ENCODE measurements at regions not wholly inside any gene's neighbourhood (a gene's known extent, or its start where the extent isn't known, plus 50 kb on each side); places are given as distances from the start of the nearest gene placed in this dataset.
A peak's percentile ranks its signal among the peaks of the same experiment; 100 is the strongest.

GRCh38 chr2:234292205-234292961 lies 204.5 kb downstream of the ARL4C start:
- intact Hi-C loops (cut with micrococcal nuclease): no loop called here
- H3K36me3 ChIP-seq: no peaks in the 10 kb centered on the region
- no peak overlapping the region for H3K4me3 ChIP-seq
- peaks cover 25% of the 10 kb centered on the region for H3K4me1 ChIP-seq
- H3K27me3 ChIP-seq (ENCODE audit: low read depth): no peaks in the 10 kb centered on the region
- TF ChIP-seq CTCF (IDR thresholded peaks at IDR 0.05; ENCODE audit: borderline replicate concordance): no peak
- no peak for DNase-seq
- peak overlapping the region; percentile 32 for H3K27ac ChIP-seq (replicated peaks)
- no peaks in the 10 kb centered on the region for H3K9me3 ChIP-seq (replicated peaks)

- intact Hi-C loops (cut with micrococcal nuclease): no loop called here
- DNase-seq: peak; percentile 46
- no peaks in the 10 kb centered on the region for H3K36me3 ChIP-seq
- TF ChIP-seq CTCF (IDR thresholded peaks at IDR 0.05; ENCODE audit: borderline replicate concordance): no peak
- H3K4me3 ChIP-seq: no peak overlapping the region
- peak overlapping the region; percentile 32 for H3K27ac ChIP-seq (replicated peaks)
- H3K9me3 ChIP-seq (replicated peaks): no peaks in the 10 kb centered on the region
- H3K27me3 ChIP-seq (ENCODE audit: low read depth): no peaks in the 10 kb centered on the region
- peaks cover 25% of the 10 kb centered on the region for H3K4me1 ChIP-seq
Measured at GRCh38 chr2:234291765-234292204, 205.1 kb downstream of the ARL4C start.

GRCh38 chr2:234290671-234291070 lies 206.2 kb downstream of the ARL4C start:
- no peaks in the 10 kb centered on the region for H3K36me3 ChIP-seq
- H3K4me1 ChIP-seq: peaks cover 25% of the 10 kb centered on the region
- no peak for DNase-seq
- peak overlapping the region; percentile 12 for H3K27ac ChIP-seq (replicated peaks)
- no peaks in the 10 kb centered on the region for H3K9me3 ChIP-seq (replicated peaks)
- no peak for TF ChIP-seq CTCF (IDR thresholded peaks at IDR 0.05; ENCODE audit: borderline replicate concordance)
- H3K4me3 ChIP-seq: no peak overlapping the region
- intact Hi-C loops (cut with micrococcal nuclease): no loop called here
- no peaks in the 10 kb centered on the region for H3K27me3 ChIP-seq (ENCODE audit: low read depth)

- Histone ChIP-seq H3K27ac (replicated peaks) (no peak overlapping the region), H3K9me3 (replicated peaks) (no peaks in the 10 kb centered on the region), H3K36me3 (no peaks in the 10 kb centered on the region), H3K4me1 (peaks cover 25% of the 10 kb centered on the region), H3K4me3 (no peak overlapping the region), H3K27me3 (ENCODE audit: low read depth) (no peaks in the 10 kb centered on the region)
- no peak for TF ChIP-seq CTCF (IDR thresholded peaks at IDR 0.05; ENCODE audit: borderline replicate concordance)
- intact Hi-C loops (cut with micrococcal nuclease): loop anchor here (10.0 kb wide), 1 partner anchor 215 kb away; no protein-coding TSS in a partner anchor
- no peak for DNase-seq
Measured at GRCh38 chr2:234289834-234290590, 206.9 kb downstream of the ARL4C start.

GRCh38 chr2:234288974-234289455 lies 207.9 kb downstream of the ARL4C start:
- no peaks in the 10 kb centered on the region for H3K27me3 ChIP-seq (ENCODE audit: low read depth)
- peak; percentile 85 for TF ChIP-seq CTCF (IDR thresholded peaks at IDR 0.05; ENCODE audit: borderline replicate concordance)
- intact Hi-C loops (cut with micrococcal nuclease): loop anchor here (10.0 kb wide), 1 partner anchor 216 kb away; no protein-coding TSS in a partner anchor
- no peak overlapping the region for H3K4me3 ChIP-seq
- no peaks in the 10 kb centered on the region for H3K36me3 ChIP-seq
- peak; percentile 51 for DNase-seq
- no peaks in the 10 kb centered on the region for H3K9me3 ChIP-seq (replicated peaks)
- H3K4me1 ChIP-seq: peaks cover 25% of the 10 kb centered on the region
- H3K27ac ChIP-seq (replicated peaks): no peak overlapping the region
